SIG-M5 treated with dmso at 0.1 percent for 504 hours (cell line): ENCODE measurements at regions not wholly inside any gene's neighbourhood (a gene's known extent, or its start where the extent isn't known, plus 50 kb on each side); places are given as distances from the start of the nearest gene placed in this dataset.

Experiments
- DNase-seq: peaks from one replicate; lab custom pipeline; 2025; ENCODE audit not compliant: unreplicated experiment; lab: John Stamatoyannopoulos, UW

DNA sequence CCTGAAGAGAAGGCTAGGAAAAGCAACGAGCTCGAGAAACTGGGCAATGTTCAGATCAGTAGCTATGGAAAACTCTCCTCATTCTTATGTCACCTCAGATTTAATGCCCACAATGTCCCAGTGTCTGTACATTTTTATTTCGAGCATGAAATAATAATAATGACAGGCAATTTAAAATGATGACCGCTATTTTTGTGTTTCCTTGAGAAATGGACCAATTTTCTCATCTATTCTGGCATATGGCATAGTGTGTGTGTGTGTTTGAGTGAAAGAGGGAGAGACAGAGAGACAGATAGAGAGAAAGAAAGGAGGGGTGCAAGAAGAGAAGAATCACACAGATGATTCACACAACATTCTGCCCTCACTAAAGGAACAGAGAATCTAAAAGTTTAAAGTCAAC, 119.1 kb upstream of the C1orf21 start:
- DNase-seq = no peak

GRCh38 chr1:184270556-184270955, 116.3 kb upstream of the C1orf21 start:
- no peak for DNase-seq

DNA sequence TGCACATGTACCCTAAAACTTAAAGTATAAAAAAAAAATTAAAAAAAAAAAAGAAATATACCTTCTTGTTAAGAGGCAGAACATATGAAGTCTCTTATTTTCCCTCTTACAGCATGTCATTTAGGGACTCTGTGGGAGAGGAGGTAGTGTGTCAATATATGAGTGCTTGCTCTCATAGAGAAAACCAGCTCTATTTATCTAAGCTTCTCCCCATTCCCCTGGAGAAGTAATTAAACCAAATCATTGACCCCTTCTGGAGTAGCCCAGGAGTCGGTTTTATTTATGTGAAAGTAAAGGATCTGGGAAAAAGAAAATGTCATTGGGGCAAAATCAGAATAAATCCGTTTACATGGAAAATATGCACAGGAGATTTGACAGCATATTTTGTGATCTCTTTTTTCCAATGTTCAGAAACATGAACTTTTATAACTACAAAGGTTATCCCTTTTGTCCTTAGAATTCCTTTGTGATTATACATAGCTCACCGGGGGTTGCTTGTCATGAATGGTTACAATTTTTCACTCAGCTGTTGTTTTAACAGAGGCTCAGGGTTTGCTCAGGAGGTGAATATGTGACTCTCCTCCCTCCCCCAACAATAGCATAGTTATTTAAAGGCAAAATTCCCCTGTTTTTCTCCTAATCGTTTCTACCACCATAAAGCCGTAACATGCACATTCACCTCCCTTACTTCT, 114.5 kb upstream of the C1orf21 start:
- no peak for DNase-seq

DNA sequence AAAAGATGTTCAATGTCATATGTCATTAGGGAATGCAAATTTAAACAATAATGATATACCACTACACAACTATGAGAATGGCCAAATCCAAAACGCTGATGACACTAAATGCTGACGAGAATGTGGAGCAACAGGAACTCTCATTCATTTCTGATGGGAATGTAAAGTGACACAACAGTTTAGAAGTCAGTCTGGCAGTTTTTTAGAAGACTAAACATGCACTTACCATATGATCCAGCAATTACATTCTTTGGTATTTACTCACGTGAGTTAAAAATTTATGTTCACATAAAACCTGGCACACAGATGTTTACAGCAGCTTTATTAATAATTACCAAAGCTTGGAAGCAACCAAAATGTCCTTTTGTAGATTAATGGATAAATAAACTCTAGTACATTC, 110.4 kb upstream of the C1orf21 start:
- DNase-seq = no peak

DNA sequence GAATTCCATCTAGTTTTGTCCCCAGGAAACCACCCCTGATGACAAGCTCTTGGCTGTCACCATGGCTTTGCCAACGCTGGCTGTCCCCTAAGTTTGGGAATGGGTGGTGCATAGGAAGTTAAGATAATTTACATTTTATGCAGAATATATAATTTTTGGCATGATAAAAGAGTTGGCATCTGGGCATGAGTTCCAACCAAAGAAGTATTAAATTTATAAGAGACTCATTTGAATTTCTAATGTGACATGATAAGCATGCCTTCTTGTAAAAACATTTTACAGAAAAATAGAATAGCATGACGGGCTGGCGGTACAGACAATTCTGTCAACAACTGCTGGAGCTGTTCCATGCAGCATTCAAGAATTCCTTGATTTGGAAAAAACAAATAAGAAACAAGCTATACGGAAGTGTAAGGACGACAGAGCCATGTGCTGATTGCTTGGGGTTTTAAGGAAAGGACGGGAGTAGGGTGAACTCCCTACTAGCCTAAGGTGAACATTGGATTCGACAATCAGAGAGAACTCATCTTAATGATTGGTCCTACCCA, 106.8 kb upstream of the C1orf21 start:
- no peak for DNase-seq

DNA sequence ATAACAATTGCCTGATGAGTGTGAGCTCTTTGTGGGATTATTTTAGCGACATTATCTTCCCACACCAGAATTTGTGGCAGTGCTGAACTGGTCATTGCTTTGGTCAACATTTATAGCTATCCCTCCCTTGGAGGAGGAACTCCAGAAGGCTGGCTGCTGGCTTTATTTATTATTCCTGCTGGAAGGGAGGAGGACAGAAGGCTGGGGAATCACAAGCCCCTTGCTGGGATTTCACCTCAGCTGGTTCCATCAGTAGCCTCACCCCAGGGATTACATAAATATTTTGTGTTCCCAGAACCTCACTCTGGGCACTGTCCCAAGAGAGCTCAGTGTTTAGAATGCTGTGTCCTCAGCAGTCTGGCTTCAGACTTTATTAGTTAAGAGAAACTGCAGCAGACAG, 102.8 kb upstream of the C1orf21 start:
- DNase-seq = no peak

GRCh38 chr1:184284900-184285299, 101.9 kb upstream of the C1orf21 start:
- no peak for DNase-seq

DNA sequence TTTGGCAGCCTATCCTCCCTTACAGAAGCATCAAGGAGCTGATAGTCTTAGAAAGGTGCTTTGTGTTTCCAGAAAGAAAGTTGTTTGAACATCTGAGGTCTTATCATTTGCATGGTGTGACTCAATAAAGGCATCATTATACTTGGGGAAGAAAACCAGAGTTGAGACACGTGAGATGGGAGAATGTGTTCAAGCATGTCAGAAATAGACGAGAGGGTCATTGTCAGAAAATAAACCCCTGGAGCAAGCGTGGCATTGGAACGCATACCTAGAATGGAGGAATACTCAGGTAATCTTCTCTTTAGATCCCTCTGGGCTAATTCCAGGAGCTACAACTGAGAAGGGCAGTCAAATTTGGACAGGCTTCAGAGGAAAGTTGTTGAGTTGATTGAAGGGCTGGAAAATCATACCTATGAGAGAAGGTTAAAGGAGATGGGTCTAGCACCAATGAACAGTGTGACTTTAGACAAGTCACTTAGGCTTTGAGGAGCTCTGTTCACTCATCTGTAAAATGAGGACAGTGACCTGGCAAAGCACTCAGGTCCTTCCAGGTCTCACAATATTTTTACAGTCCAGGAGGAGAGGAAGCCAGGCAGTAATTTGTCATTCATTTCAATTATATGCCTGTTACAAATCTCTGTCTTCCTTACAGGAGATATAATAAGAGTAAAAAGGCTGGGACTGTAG, 101.3 kb upstream of the C1orf21 start:
- no peak for DNase-seq

GRCh38 chr1:184287001-184287400, 99.8 kb upstream of the C1orf21 start:
- DNase-seq = no peak

- DNase-seq = no peak
Observed at GRCh38 chr1:184289825-184290550, 96.8 kb upstream of the C1orf21 start.

DNA sequence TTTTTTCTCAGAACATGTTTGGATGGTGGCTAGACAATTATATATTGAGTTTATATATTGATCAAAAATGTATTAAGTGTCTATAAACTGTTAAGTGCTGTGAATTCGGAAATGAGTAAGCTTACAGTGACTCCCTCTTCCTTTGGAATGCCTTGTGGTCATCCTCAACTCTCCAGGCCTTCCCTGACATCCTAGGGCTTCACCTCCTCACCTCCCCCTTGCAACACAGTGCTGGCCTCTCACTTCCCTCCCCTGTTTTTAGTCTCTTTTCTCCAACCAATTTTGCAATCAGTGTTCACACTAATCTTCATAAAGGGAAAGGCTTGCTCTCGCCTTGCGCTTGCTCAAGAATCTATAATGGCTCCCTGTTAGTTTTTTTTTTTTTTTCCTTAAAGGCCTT, 95.1 kb upstream of the C1orf21 start:
- no peak for DNase-seq

- no peak for DNase-seq
Observed at GRCh38 chr1:184292101-184292500, 94.7 kb upstream of the C1orf21 start.

GRCh38 chr1:184294101-184294500, 92.7 kb upstream of the C1orf21 start:
- no peak for DNase-seq

DNA sequence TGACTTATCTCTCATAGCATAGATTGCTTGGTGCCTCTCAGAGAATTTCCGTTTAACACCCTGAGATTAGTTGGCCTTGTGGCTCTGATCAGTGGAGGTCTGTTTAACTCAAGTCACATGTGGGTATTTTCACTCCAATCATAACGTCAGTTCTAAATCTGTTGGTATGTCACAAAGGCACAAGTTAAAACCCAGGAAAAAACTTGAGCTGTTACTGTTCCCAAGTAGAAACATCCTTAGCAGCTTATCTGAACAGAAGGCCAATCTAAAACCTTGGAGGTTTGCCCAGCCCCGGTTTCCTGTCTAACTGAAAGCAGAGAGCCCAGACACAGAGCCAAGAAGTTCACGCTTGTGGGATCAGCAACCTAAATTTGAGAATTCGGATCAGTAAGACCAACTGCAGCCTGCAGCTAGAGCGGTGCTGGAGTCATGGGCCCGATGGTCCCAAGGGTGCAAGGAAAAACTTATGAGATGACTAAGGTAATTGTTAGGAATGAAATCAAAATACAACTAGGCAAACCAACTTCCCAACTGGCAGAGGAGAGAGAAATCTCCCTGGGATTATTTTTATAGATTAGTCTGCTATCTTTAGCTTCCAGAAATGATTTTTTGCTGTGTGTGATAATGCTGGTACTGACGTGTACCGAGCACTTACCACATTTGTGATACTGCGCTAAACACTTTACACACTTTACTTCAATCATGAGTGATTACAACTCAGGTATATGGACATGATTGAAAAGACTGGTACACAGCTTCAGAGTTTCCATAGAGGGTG, 90.2 kb upstream of the C1orf21 start:
- DNase-seq = no peak

DNA sequence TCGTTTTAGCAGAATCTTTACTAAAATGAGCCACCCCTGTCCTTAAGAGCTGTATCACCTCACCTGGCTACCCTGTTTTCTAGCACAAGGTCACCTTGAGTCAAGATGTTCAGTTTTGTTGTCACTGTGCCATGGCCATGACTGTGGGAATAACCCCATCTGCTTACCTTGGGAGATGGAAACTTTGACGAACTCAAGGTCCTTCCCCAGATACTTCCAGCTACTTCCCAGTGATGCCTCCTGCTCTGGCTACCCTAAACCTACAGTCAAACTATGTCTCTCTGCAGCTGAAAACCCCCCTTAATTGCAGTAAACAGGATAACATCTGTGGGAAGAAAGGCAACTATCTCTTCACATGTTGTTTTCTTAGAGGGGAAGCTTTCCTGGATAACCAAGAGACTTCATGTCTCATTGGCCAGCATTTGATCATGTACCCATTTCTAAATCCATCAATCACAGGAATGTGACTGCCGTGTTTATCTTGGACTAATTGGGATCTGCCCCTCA, 89.5 kb upstream of the C1orf21 start:
- no peak for DNase-seq

- no peak for DNase-seq
Observed at GRCh38 chr1:184298440-184299405, 88.1 kb upstream of the C1orf21 start.

- DNase-seq = no peak
Observed at GRCh38 chr1:184299406-184299790, 87.4 kb upstream of the C1orf21 start.

- no peak for DNase-seq
Observed at GRCh38 chr1:184299796-184300195, 87.0 kb upstream of the C1orf21 start.

DNA sequence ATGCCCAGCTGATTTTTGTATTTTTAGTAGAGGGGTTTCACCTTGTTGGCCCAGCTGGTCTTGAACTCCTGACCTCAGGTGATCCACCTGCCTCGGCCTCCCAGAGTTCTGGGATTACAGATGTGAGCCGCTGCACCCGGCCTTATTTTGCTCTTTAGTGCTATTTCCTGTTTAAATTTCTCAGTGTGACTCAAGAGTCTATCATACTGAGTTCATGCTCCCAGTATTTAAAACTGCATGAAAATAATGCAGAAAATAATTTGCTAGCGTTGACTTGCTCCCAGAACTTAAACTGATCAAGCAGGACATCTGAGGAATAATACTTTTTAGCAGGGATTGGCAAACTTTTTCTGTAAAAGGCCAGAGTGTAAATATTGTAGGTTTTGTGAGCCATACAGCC, 86.4 kb upstream of the C1orf21 start:
- DNase-seq = no peak

DNA sequence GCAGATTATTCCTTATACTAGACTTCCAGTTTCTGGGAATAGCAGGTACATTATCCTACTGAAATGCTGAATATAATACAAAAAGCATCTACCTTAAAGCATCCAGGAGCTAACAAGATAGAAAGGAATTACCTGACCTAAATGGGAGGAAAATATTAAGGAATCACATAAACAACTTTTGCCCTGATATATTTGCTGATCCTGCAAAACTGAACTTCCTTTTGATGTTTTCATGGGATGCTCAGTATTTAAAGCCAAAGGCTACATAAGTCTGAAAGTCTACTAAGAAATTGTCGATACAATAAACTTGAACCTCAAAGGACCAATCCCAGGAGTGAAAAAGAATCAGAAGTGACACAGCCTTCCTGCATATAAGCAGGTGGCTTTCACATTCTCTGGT, 85.6 kb upstream of the C1orf21 start:
- DNase-seq = no peak
